ENCODE measurements at regions not wholly inside any gene's neighbourhood (a gene's known extent, or its start where the extent isn't known, plus 50 kb on each side); places are given as distances from the start of the nearest gene placed in this dataset.

- TF ChIP-seq CTCF (IDR thresholded peaks at IDR 0.05) = no peak
- no peak for TF ChIP-seq POLR2A (IDR thresholded peaks at IDR 0.05)
Measured at GRCh38 chr16:73614131-73614530, 566.2 kb upstream of the ZFHX3 start.
